Skeletal muscle tissue (tissue), 3 donors: ENCODE measurements at regions not wholly inside any gene's neighbourhood (a gene's known extent, or its start where the extent isn't known, plus 50 kb on each side); places are given as distances from the start of the nearest gene placed in this dataset.

Source experiments
- H3K27ac ChIP-seq: one replicate; pipeline ENCODE4 v1.7.0; 2013; ENCODE audit warnings: mild to moderate bottlenecking, low read depth, low read length, inconsistent platforms
- H3K27me3 ChIP-seq, 3 donors: one replicate each; pipeline ENCODE4 v1.7.0; 2013; ENCODE audit warnings: low read length in 3 of 3; ENCODE audit not compliant: control insufficient read depth in 3 of 3, insufficient read depth in 3 of 3
- H3K36me3 ChIP-seq, 3 donors: one replicate each; pipeline ENCODE4 v1.7.0; 2013; ENCODE audit warnings: low read length in 3 of 3; ENCODE audit not compliant: control insufficient read depth in 3 of 3, insufficient read depth in 3 of 3
- H3K4me1 ChIP-seq, 3 donors: one replicate each; pipeline ENCODE4 v1.7.0; 2013; ENCODE audit warnings: low read length in 3 of 3, mild to moderate bottlenecking in 3 of 3; ENCODE audit not compliant: control insufficient read depth in 3 of 3, insufficient read depth in 3 of 3
- H3K4me3 ChIP-seq, 3 donors: one replicate each; pipeline ENCODE4 v1.7.0; 2013; ENCODE audit warnings: low read length in 3 of 3
- H3K9ac ChIP-seq, 3 donors: one replicate each; pipeline ENCODE4 v1.7.0; 2013; ENCODE audit warnings: low read length in 3 of 3, mild to moderate bottlenecking in 3 of 3, moderate library complexity in 2 of 3, low read depth in 1 of 3
- H3K9me3 ChIP-seq, 3 donors: one replicate each; pipeline ENCODE4 v1.7.0; 2013; ENCODE audit warnings: low read length in 3 of 3; ENCODE audit not compliant: control insufficient read depth in 3 of 3
- donor health status: Osteomylitis.

- Histone ChIP-seq H3K27ac (no peak overlapping the region), H3K4me1 (no peaks in the 10 kb centered on the region), H3K4me3 (no peak overlapping the region), H3K9ac (no peak overlapping the region), H3K9me3 (peaks cover 0 to 2% (median 0%) of the 10 kb centered on the region in 3 donors), H3K27me3 (no peaks in the 10 kb centered on the region), H3K36me3 (no peaks in the 10 kb centered on the region)
Measured at GRCh38 chr1:60835649-60836048, 246.7 kb upstream of the NFIA start.

- H3K4me1 ChIP-seq: no peaks in the 10 kb centered on the region
- no peak overlapping the region for H3K27ac ChIP-seq
- H3K36me3 ChIP-seq: no peaks in the 10 kb centered on the region
- H3K9ac ChIP-seq: no peak overlapping the region
- H3K9me3 ChIP-seq: peaks cover 0 to 2% (median 0%) of the 10 kb centered on the region in 3 donors
- H3K4me3 ChIP-seq: no peak overlapping the region
- peaks cover 0 to 2% (median 0%) of the 10 kb centered on the region in 3 donors for H3K27me3 ChIP-seq
Measured at GRCh38 chr1:60833173-60833572, 249.2 kb upstream of the NFIA start.

- H3K4me1 ChIP-seq: no peaks in the 10 kb centered on the region
- H3K9ac ChIP-seq: no peak overlapping the region
- H3K27ac ChIP-seq: no peak overlapping the region
- H3K27me3 ChIP-seq: peaks cover 0 to 2% (median 0%) of the 10 kb centered on the region in 3 donors
- peaks cover 0 to 2% (median 0%) of the 10 kb centered on the region in 3 donors for H3K9me3 ChIP-seq
- H3K4me3 ChIP-seq: no peak overlapping the region
- H3K36me3 ChIP-seq: no peaks in the 10 kb centered on the region
Measured at GRCh38 chr1:60832367-60832766, 250.0 kb upstream of the NFIA start.

- Histone ChIP-seq H3K36me3 (no peaks in the 10 kb centered on the region), H3K9me3 (peaks cover 0 to 2% (median 0%) of the 10 kb centered on the region in 3 donors), H3K9ac (no peak overlapping the region), H3K27ac (no peak overlapping the region), H3K27me3 (peaks cover 0 to 2% (median 0%) of the 10 kb centered on the region in 3 donors), H3K4me3 (no peak overlapping the region), H3K4me1 (no peaks in the 10 kb centered on the region)
Measured at GRCh38 chr1:60831780-60832179, 250.6 kb upstream of the NFIA start.

- H3K9ac ChIP-seq: no peak overlapping the region
- no peak overlapping the region for H3K27ac ChIP-seq
- no peaks in the 10 kb centered on the region for H3K9me3 ChIP-seq
- H3K27me3 ChIP-seq: peaks cover 0 to 2% (median 0%) of the 10 kb centered on the region in 3 donors
- no peak overlapping the region for H3K4me3 ChIP-seq
- H3K4me1 ChIP-seq: no peaks in the 10 kb centered on the region
- no peaks in the 10 kb centered on the region for H3K36me3 ChIP-seq
Measured at GRCh38 chr1:60828944-60829343, 253.4 kb upstream of the NFIA start.

GRCh38 chr1:60826320-60827094 lies 255.9 kb upstream of the NFIA start:
- H3K27me3 ChIP-seq: peaks cover 0 to 2% (median 0%) of the 10 kb centered on the region in 3 donors
- H3K9ac ChIP-seq: no peak overlapping the region
- H3K36me3 ChIP-seq: no peaks in the 10 kb centered on the region
- H3K4me3 ChIP-seq: no peak overlapping the region
- no peaks in the 10 kb centered on the region for H3K9me3 ChIP-seq
- no peaks in the 10 kb centered on the region for H3K4me1 ChIP-seq
- no peak overlapping the region for H3K27ac ChIP-seq

GRCh38 chr1:60825593-60825992 lies 256.8 kb upstream of the NFIA start:
- peaks cover 0 to 2% (median 0%) of the 10 kb centered on the region in 3 donors for H3K27me3 ChIP-seq
- H3K4me3 ChIP-seq: no peak overlapping the region
- H3K27ac ChIP-seq: no peak overlapping the region

GRCh38 chr1:60823151-60823550 lies 259.2 kb upstream of the NFIA start:
- Histone ChIP-seq H3K4me1 (no peaks in the 10 kb centered on the region), H3K27me3 (no peaks in the 10 kb centered on the region), H3K9ac (no peak overlapping the region), H3K9me3 (no peaks in the 10 kb centered on the region), H3K36me3 (no peaks in the 10 kb centered on the region), H3K4me3 (no peak overlapping the region), H3K27ac (no peak overlapping the region)

More at GRCh38 chr1:60825593-60825992, 256.8 kb upstream of the NFIA start:
- H3K4me1 ChIP-seq: no peaks in the 10 kb centered on the region
- no peak overlapping the region for H3K9ac ChIP-seq
- no peaks in the 10 kb centered on the region for H3K9me3 ChIP-seq
- H3K36me3 ChIP-seq: no peaks in the 10 kb centered on the region

- Histone ChIP-seq H3K27ac (no peak overlapping the region), H3K27me3 (no peaks in the 10 kb centered on the region), H3K4me3 (no peak overlapping the region), H3K9ac (no peak overlapping the region), H3K36me3 (no peaks in the 10 kb centered on the region), H3K4me1 (no peaks in the 10 kb centered on the region), H3K9me3 (no peaks in the 10 kb centered on the region)
Measured at GRCh38 chr1:60822252-60822651, 260.1 kb upstream of the NFIA start.

GRCh38 chr1:60821156-60821555 lies 261.2 kb upstream of the NFIA start:
- no peaks in the 10 kb centered on the region for H3K27me3 ChIP-seq
- no peak overlapping the region for H3K27ac ChIP-seq
- H3K9me3 ChIP-seq: no peaks in the 10 kb centered on the region
- no peaks in the 10 kb centered on the region for H3K36me3 ChIP-seq
- H3K9ac ChIP-seq: no peak overlapping the region
- no peaks in the 10 kb centered on the region for H3K4me1 ChIP-seq
- H3K4me3 ChIP-seq: no peak overlapping the region
